H9 (cell line): ENCODE measurements at regions not wholly inside any gene's neighbourhood (a gene's known extent, or its start where the extent isn't known, plus 50 kb on each side); places are given as distances from the start of the nearest gene placed in this dataset.

Experiments used
- DNase-seq: peaks from one replicate; pipeline ENCODE4 v3.0.0-alpha.2; 2017
- H2AFZ ChIP-seq: one replicate; pipeline ENCODE4 v1.6.1; 2013; ENCODE audit warnings: mild to moderate bottlenecking, low read length, control low read depth, moderate library complexity
- H2AK5ac ChIP-seq: 2 replicates; pipeline ENCODE4 v1.6.1; 2013; ENCODE audit warnings: low read length, control low read depth, mixed read lengths; ENCODE audit not compliant: insufficient read length
- H2BK120ac ChIP-seq: one replicate; pipeline ENCODE4 v1.6.1; 2013; ENCODE audit warnings: low read depth, mild to moderate bottlenecking, low read length, control low read depth, inconsistent platforms; ENCODE audit not compliant: poor library complexity, severe bottlenecking
- H2BK12ac ChIP-seq: 2 replicates; pipeline ENCODE4 v1.6.1; 2013; ENCODE audit warnings: low read length, control low read depth, mixed read lengths, low read depth; ENCODE audit not compliant: insufficient read length
- H2BK15ac ChIP-seq: 2 replicates; pipeline ENCODE4 v1.6.1; 2013; ENCODE audit warnings: low read depth, low read length, control low read depth
- H2BK20ac ChIP-seq: one replicate; pipeline ENCODE4 v1.6.1; 2013; ENCODE audit warnings: low read depth, mild to moderate bottlenecking, low read length, control low read depth, inconsistent platforms; ENCODE audit not compliant: poor library complexity, severe bottlenecking
- H2BK5ac ChIP-seq: 2 replicates; pipeline ENCODE4 v1.6.1; 2013; ENCODE audit warnings: low read length, control low read depth, mixed read lengths; ENCODE audit not compliant: insufficient read length
- H3K14ac ChIP-seq: 2 replicates; pipeline ENCODE4 v1.6.1; 2013; ENCODE audit warnings: low read length, control low read depth; ENCODE audit not compliant: insufficient read depth
- H3K18ac ChIP-seq: 2 replicates; pipeline ENCODE4 v1.6.1; 2013; ENCODE audit warnings: low read depth, mild to moderate bottlenecking, mixed read lengths, low read length, control low read depth; ENCODE audit not compliant: insufficient read length
- H3K23ac ChIP-seq: 2 replicates; pipeline ENCODE4 v1.6.1; 2013; ENCODE audit warnings: low read length, control low read depth, mixed read lengths, low read depth; ENCODE audit not compliant: insufficient read length
- H3K23me2 ChIP-seq: 2 replicates; pipeline ENCODE4 v1.6.1; 2013; ENCODE audit warnings: low read depth, mild to moderate bottlenecking, mixed read lengths, low read length, control low read depth; ENCODE audit not compliant: insufficient read length, poor library complexity, severe bottlenecking
- H3K27ac ChIP-seq: 2 replicates; pipeline ENCODE4 v1.5.1; 2013; ENCODE audit warnings: low read length, control low read depth, mixed read lengths, low read depth; ENCODE audit not compliant: insufficient read length
- H3K27me3 ChIP-seq: 2 replicates; pipeline ENCODE4 v1.6.1; 2013; ENCODE audit warnings: low read length, control low read depth, inconsistent platforms; ENCODE audit not compliant: insufficient read depth
- H3K4ac ChIP-seq: 2 replicates; pipeline ENCODE4 v1.6.1; 2013; ENCODE audit warnings: low read depth, mild to moderate bottlenecking, control low read depth, inconsistent platforms, low read length, moderate library complexity
- H3K4me1 ChIP-seq: 2 replicates; pipeline ENCODE4 v1.6.1; 2013; ENCODE audit warnings: low read length, control low read depth, inconsistent platforms; ENCODE audit not compliant: insufficient read depth
- H3K4me2 ChIP-seq: 2 replicates; pipeline ENCODE4 v1.6.1; 2013; ENCODE audit warnings: low read length, control low read depth, mixed read lengths; ENCODE audit not compliant: insufficient read length, insufficient read depth
- H3K56ac ChIP-seq: 2 replicates; pipeline ENCODE4 v1.6.1; 2013; ENCODE audit warnings: low read depth, mild to moderate bottlenecking, mixed read lengths, low read length, control low read depth; ENCODE audit not compliant: insufficient read length
- H3K79me1 ChIP-seq: 2 replicates; pipeline ENCODE4 v1.6.1; 2013; ENCODE audit warnings: low read depth, mild to moderate bottlenecking, moderate library complexity, low read length, control low read depth, inconsistent platforms; ENCODE audit not compliant: insufficient read depth, poor library complexity, severe bottlenecking
- H3K79me2 ChIP-seq: 2 replicates; pipeline ENCODE4 v1.6.1; 2013; ENCODE audit warnings: low read length, control low read depth, inconsistent platforms; ENCODE audit not compliant: insufficient read depth
- H3K9ac ChIP-seq: 2 replicates; pipeline ENCODE4 v1.6.1; 2013; ENCODE audit warnings: low read length, control low read depth, mixed read lengths; ENCODE audit not compliant: insufficient read length; ENCODE audit errors: extremely low read depth
- H3K9me3 ChIP-seq: one replicate; pipeline ENCODE4 v1.6.1; 2013; ENCODE audit warnings: low read depth, low read length, inconsistent platforms; ENCODE audit not compliant: control insufficient read depth
- H3T11ph ChIP-seq: one replicate; pipeline ENCODE4 v1.6.1; 2013; ENCODE audit warnings: mild to moderate bottlenecking, low read length, control low read depth, inconsistent platforms
- H4K20me1 ChIP-seq: one replicate; pipeline ENCODE4 v1.6.1; 2013; ENCODE audit not compliant: control insufficient read depth, insufficient read length, insufficient read depth
- H4K5ac ChIP-seq: 2 replicates; pipeline ENCODE4 v1.6.1; 2013; ENCODE audit warnings: low read depth, mild to moderate bottlenecking, mixed read lengths, low read length, control low read depth; ENCODE audit not compliant: insufficient read length
- H4K8ac ChIP-seq: replicated peaks from 2 replicates; pipeline ENCODE4 v1.6.1; 2013; ENCODE audit warnings: low read length, control low read depth, mixed read lengths, low read depth; ENCODE audit not compliant: insufficient read length
- H4K91ac ChIP-seq: 2 replicates; pipeline ENCODE4 v1.6.1; 2013; ENCODE audit warnings: low read depth, mild to moderate bottlenecking, moderate library complexity, mixed read lengths, low read length, control low read depth; ENCODE audit not compliant: insufficient read length
- H3K27ac Mint-ChIP-seq, 3 experiments: 2 replicates in 2 of 3; 3 replicates in 1 of 3; pipeline ENCODE4 v1.8.0; 2020 to 2021; ENCODE audit warnings: mixed read lengths in 3 of 3, mild to moderate bottlenecking in 1 of 3, moderate library complexity in 1 of 3
- H3K27me3 Mint-ChIP-seq: 2 replicates; pipeline ENCODE4 v1.8.0; 2021; ENCODE audit warnings: low read depth, mild to moderate bottlenecking, moderate library complexity, mixed read lengths
- H3K36me3 Mint-ChIP-seq, 3 experiments: 2 replicates in 2 of 3; 3 replicates in 1 of 3; pipeline ENCODE4 v1.8.0; 2020 to 2021; ENCODE audit warnings: low read depth in 3 of 3, mixed read lengths in 3 of 3; ENCODE audit not compliant: insufficient read depth in 1 of 3
- H3K4me1 Mint-ChIP-seq, 2 experiments: 2 replicates each; pipeline ENCODE4 v1.8.0; 2020; ENCODE audit warnings: mixed read lengths in 2 of 2
- H3K4me3 Mint-ChIP-seq, 2 experiments: 2 replicates in 1 of 2; 3 replicates in 1 of 2; pipeline ENCODE4 v1.8.0; 2020 to 2021; ENCODE audit warnings: mild to moderate bottlenecking in 2 of 2, mixed read lengths in 2 of 2, moderate library complexity in 1 of 2
- H3K9me3 Mint-ChIP-seq, 2 experiments: 2 replicates in 1 of 2; 3 replicates in 1 of 2; pipeline ENCODE4 v1.8.0; 2020; ENCODE audit warnings: mild to moderate bottlenecking in 2 of 2, mixed read lengths in 2 of 2, moderate library complexity in 1 of 2
- CTCF ChIP-seq: fragments of 200-600 bp; sonication (generic); conservative IDR thresholded peaks from 3 replicates; pipeline ENCODE4 v1.8.0; 2021; ENCODE audit warnings: antibody characterized with exemption, mild to moderate bottlenecking
- WGBS: extraction: QIAGEN DNeasy Blood & Tissue Kit; methylation state at CpG from one replicate; pipeline ENCODE4 v1.1.7; 2013; ENCODE audit warnings: missing lambda C conversion rate, low lambda C conversion rate, mixed read lengths; ENCODE audit not compliant: insufficient read length; ENCODE audit errors: extremely low coverage; 5-methylcytosine and 5-hydroxymethylcytosine counted together

- no peaks in the 10 kb centered on the region for H3K79me1 ChIP-seq
- H3K14ac ChIP-seq, result no peak overlapping the region
- H3K9ac ChIP-seq, result no peak overlapping the region
- H2BK15ac ChIP-seq, result no peak overlapping the region
- Mint-ChIP-seq H3K36me3 (no peaks in the 10 kb centered on the region), H3K9me3 (no peaks in the 10 kb centered on the region), H3K27ac (no peak overlapping the region), H3K4me3 (no peak overlapping the region), H3K4me1 (peaks cover 8 to 12% of the 10 kb centered on the region in 2 experiments), H3K27me3 (peaks cover 3% of the 10 kb centered on the region)
- no peak overlapping the region for H2BK12ac ChIP-seq
- H3K18ac ChIP-seq, result no peak overlapping the region
- H4K20me1 ChIP-seq, result no peaks in the 10 kb centered on the region
- H3K23ac ChIP-seq, result no peak overlapping the region
- no peak for TF ChIP-seq CTCF
- no peak overlapping the region for H3K4me2 ChIP-seq
- no peak overlapping the region for H3K56ac ChIP-seq
- no CpG with 5 or more reads among the region's 4 CpGs for WGBS
- no peak overlapping the region for H3K4ac ChIP-seq
- H3K27me3 ChIP-seq, result no peaks in the 10 kb centered on the region
- no peak overlapping the region for H4K8ac ChIP-seq
- no peak overlapping the region for H2AFZ ChIP-seq
- H2BK20ac ChIP-seq, result no peak overlapping the region
- H2AK5ac ChIP-seq, result no peak overlapping the region
- H2BK120ac ChIP-seq, result no peak overlapping the region
- no peak overlapping the region for H4K5ac ChIP-seq
- no peak overlapping the region for H4K91ac ChIP-seq
- no peaks in the 10 kb centered on the region for H3K23me2 ChIP-seq
- no peaks in the 10 kb centered on the region for H3K9me3 ChIP-seq
- no peak overlapping the region for H3K27ac ChIP-seq
- H3T11ph ChIP-seq, result no peak overlapping the region
- no peaks in the 10 kb centered on the region for H3K79me2 ChIP-seq
- no peaks in the 10 kb centered on the region for H3K4me1 ChIP-seq
- no peak overlapping the region for H2BK5ac ChIP-seq
- no peak for DNase-seq
These were observed 859.2 kb downstream of the GATA3 start for GRCh38 chr10:8913720-8914119.
